Epithelial cell of proximal tubule (primary cell): ENCODE measurements at regions not wholly inside any gene's neighbourhood (a gene's known extent, or its start where the extent isn't known, plus 50 kb on each side); places are given as distances from the start of the nearest gene placed in this dataset.

ENCODE experiments used
- DNase-seq: peaks from one replicate; pipeline ENCODE4 v3.0.0-alpha.2; 2011; ENCODE audit warnings: low read depth
- H3K4me3 ChIP-seq: 2 replicates; pipeline ENCODE4 v1.5.1; 2011; ENCODE audit warnings: low read depth, mild to moderate bottlenecking, low read length
- TF ChIP-seq, protein P1 (sequence below): conservative IDR thresholded peaks from 2 replicates; pipeline ENCODE4 v1.5.1; 2012; ENCODE audit warnings: low read depth, mild to moderate bottlenecking, low read length

DNA sequence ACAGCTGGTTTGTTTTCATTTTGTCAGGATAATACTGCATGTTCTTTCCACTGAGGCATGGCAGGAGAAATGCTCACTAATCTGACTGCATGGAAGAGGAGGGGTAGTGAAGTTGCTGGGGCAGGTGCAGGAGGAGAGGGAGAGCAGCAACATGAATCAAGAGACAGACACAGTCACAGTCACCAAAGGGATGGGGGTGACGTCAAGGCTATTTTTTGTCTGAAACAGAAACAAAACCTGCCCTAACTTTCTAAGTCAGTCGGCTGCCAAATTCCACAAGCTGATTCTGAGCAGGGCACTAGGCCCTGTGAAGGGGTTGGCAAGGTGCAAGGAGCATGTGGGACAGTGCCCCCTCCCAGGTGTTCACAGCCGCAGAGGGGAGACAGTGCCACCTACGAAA lies 186.6 kb upstream of the NSMCE3 start:
- no peak for DNase-seq
- TF ChIP-seq, protein P1, sequence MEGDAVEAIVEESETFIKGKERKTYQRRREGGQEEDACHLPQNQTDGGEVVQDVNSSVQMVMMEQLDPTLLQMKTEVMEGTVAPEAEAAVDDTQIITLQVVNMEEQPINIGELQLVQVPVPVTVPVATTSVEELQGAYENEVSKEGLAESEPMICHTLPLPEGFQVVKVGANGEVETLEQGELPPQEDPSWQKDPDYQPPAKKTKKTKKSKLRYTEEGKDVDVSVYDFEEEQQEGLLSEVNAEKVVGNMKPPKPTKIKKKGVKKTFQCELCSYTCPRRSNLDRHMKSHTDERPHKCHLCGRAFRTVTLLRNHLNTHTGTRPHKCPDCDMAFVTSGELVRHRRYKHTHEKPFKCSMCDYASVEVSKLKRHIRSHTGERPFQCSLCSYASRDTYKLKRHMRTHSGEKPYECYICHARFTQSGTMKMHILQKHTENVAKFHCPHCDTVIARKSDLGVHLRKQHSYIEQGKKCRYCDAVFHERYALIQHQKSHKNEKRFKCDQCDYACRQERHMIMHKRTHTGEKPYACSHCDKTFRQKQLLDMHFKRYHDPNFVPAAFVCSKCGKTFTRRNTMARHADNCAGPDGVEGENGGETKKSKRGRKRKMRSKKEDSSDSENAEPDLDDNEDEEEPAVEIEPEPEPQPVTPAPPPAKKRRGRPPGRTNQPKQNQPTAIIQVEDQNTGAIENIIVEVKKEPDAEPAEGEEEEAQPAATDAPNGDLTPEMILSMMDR: no peak
- no peak overlapping the region for H3K4me3 ChIP-seq

DNA sequence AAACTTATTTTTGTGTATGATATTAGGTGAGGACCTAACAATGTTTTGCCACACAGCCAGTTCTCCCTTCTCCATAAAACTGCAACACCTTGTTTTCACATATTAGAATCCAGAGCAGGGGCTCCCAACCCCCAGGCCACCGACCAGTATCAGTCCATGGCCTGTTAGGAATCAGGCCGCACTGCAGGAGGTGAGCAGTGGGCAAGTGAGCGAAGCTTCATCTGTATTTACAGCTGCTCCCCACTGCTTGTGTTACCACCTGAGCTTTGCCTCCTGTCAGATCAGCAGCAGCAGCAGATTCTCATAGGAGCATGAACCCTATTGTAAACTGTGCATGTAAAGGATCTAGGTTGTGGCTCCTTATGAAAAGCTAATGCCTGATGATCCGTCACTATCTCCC lies 185.9 kb upstream of the NSMCE3 start:
- no peak for DNase-seq
- TF ChIP-seq, protein P1: no peak

DNA sequence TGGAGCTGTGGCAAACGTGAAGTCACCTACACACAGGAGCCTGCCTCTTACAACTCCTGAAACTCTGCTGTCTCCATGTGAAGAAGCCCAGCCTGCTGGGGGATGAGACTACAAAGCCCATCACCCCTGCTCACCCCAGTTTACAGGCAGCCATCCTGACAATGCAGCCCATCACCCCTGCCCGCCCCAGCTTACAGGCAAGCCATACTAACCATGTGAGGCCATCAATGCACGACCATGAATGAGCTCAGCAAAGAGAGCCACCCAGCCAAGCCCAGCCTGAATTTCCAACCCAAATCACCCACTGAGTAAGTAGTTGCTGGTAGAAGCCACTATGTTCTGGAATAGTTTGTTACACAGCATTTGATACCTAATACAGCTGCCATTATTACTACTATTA lies 185.4 kb upstream of the NSMCE3 start:
- TF ChIP-seq, protein P1: no peak
- no peak for DNase-seq
- H3K4me3 ChIP-seq: no peak overlapping the region

More for the DNA sequence above, 185.9 kb upstream of the NSMCE3 start:
- no peak overlapping the region for H3K4me3 ChIP-seq

DNA sequence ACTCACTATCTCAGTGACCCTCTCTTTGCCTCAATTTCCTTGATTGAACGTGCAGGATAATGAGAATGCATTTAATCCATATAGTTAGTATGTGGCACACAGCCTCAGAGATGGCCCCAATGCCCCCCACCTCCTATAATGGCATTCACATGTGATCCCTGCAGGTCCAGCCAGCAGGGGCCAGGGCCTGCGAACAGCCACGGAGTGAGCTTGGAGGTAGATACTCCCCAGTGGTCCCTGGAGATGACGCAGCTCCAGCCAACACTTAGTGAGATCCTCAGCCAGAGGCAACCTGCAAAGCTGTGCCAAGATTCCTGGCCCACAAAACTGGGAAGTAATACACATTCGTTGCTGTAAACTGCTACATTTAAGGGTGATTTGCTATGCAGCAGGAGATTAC lies 184.9 kb upstream of the NSMCE3 start:
- DNase-seq: no peak
- TF ChIP-seq, protein P1: no peak

DNA sequence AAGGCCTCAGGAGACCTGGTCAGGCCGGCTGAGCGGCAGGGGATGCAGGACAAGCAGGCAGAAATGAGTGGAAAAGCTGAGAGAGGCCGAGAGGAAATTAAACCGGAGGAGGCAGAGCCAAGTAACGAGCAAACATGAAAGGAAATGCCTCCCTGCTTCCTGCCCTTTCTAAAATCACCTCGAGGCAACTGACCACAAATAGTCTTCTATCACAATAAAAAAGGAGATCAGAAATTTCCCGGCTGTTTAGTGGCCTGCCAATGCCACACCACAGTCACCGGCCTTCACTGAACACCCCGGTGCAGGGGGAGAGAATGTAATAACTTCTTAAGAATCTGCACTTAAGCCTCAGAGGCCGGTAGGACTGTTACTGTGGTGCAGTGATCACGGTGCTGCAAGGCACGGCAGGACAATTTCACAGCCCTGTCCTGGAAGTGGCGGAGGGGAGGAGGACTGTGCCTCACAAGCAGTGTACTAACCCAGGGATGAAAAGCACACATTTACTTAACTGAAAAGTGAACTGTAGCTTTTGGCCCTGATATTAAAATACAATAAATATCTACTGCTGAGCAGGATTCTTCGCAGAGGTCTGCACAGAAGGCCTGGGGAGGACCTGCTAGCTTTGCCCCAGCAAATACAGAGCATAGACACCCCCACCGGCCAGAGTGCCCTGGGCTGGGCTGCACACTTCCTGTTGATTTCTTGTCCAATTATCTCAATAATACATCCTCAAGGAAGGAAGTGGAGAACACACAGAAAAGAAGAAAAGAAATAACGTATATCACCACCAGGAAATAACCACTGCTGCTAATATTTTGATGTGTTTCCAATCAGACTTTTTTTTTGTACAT lies 183.5 kb upstream of the NSMCE3 start:
- DNase-seq: no peak
- H3K4me3 ChIP-seq: no peak overlapping the region
- TF ChIP-seq, protein P1: no peak

More for the DNA sequence above, 184.9 kb upstream of the NSMCE3 start:
- no peak overlapping the region for H3K4me3 ChIP-seq

DNA sequence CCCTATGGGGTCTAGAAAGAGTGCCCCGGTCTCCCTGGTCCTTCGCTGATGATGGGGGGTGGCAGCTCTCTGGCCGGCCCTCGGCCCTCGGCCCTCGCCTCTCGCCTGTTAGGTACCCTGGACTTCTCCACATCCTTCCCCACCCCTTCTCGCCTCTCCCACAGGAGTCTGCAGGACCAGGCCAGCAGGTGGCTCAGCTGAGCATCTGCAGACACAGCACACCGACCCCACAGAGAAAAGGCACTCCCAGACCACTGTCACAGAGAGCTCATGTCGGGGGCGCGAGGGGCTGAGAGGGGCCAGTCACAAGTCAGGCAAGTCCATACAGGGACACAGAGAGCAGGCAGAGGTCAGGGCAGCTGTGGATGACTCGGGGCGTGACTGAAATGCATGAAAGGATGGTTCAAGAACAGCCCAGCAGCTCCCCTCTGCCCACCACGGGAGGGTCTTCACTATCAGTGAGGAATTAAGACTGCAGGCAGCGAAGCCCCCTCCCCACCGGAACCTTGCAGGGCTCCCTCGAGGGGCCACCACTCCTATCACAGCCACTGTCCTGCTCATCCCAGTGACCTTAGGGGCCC lies 181.7 kb upstream of the NSMCE3 start:
- H3K4me3 ChIP-seq: no peak overlapping the region
- TF ChIP-seq, protein P1: peak; percentile 58
- DNase-seq: no peak

DNA sequence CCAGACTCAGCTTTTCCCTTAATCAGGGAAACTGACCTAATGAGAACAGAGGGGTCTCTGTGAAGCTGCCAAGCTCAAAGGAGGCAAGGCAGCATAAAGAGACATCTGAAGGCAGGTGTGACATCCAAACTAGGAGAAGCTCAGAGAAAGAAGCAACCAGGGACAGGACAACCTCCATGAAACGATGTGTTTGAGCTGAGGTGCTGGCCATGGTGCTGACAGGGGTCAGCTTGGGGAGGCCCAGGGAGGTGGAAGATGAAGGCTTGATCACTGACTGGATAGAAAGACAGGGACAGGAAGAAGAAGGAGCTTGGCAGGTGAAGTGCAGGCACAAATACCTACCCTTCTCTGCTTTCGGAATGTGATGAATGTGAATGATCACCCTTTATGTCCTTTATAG lies 179.5 kb upstream of the NSMCE3 start:
- TF ChIP-seq, protein P1: no peak
- H3K4me3 ChIP-seq: no peak overlapping the region
- no peak for DNase-seq
